ENCODE measurements at regions not wholly inside any gene's neighbourhood (a gene's known extent, or its start where the extent isn't known, plus 50 kb on each side); places are given as distances from the start of the nearest gene placed in this dataset.
A peak's percentile ranks its signal among the peaks of the same experiment; 100 is the strongest.

DNA sequence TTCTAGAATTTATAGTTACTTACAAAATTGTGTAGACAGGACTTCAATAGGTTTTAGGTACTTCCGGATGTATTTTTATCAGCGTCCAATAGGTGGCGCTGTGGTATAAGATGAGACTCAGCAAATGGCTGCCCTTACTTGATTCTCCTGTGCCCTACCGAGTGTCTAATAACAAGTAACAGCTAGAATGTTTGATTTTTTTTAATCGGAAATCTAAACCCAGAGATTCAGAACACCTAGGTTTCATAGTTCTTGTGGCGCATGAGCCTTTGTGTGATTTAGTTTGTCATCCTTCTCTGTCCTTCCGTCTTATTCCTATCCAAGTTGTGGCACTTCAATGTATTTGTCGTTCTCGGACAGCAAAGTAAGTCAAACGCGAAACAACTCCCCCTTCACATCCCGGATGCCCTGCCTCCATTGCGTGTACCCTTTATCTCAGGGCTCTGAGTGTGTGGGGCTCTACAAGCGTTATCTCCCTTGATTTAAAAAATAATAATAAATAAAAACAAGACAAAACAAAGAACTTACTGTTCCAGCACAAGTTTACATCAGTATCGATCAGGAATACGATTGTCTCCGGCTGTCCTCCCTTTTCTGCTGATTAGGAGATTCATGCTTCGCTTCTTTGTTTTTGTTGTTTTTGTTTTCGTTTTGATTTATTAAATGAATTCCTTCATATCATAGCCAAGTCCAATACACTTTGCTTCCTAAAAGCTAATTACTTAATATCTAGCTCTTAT is 50.7 kb upstream of the SLC30A5 start (continued):
- TF ChIP-seq, protein P1, sequence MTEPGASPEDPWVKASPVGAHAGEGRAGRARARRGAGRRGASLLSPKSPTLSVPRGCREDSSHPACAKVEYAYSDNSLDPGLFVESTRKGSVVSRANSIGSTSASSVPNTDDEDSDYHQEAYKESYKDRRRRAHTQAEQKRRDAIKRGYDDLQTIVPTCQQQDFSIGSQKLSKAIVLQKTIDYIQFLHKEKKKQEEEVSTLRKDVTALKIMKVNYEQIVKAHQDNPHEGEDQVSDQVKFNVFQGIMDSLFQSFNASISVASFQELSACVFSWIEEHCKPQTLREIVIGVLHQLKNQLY (CRISPR knock-in tag; IDR thresholded peaks at IDR 0.05), result no peak
- TF ChIP-seq ATM (IDR thresholded peaks at IDR 0.05; ENCODE audit: borderline replicate concordance), result no peak
- no peak for TF ChIP-seq ZMYM2 (CRISPR knock-in tag; IDR thresholded peaks at IDR 0.05)
- no peak for TF ChIP-seq GTF3A (CRISPR knock-in tag; conservative IDR thresholded peaks at IDR 0.05)
- no peak for TF ChIP-seq ZNF33A (CRISPR knock-in tag; IDR thresholded peaks at IDR 0.05; ENCODE audit: borderline replicate concordance)
- TF ChIP-seq, protein P2, sequence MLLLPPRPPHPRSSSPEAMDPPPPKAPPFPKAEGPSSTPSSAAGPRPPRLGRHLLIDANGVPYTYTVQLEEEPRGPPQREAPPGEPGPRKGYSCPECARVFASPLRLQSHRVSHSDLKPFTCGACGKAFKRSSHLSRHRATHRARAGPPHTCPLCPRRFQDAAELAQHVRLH (CRISPR knock-in tag; IDR thresholded peaks at IDR 0.05; ENCODE audit: borderline replicate concordance, low read depth), result peak; percentile 64; the same call in 1 of the 2 replicates
- TF ChIP-seq ARNT (IDR thresholded peaks at IDR 0.05), result no peak
- TF ChIP-seq, protein P3, sequence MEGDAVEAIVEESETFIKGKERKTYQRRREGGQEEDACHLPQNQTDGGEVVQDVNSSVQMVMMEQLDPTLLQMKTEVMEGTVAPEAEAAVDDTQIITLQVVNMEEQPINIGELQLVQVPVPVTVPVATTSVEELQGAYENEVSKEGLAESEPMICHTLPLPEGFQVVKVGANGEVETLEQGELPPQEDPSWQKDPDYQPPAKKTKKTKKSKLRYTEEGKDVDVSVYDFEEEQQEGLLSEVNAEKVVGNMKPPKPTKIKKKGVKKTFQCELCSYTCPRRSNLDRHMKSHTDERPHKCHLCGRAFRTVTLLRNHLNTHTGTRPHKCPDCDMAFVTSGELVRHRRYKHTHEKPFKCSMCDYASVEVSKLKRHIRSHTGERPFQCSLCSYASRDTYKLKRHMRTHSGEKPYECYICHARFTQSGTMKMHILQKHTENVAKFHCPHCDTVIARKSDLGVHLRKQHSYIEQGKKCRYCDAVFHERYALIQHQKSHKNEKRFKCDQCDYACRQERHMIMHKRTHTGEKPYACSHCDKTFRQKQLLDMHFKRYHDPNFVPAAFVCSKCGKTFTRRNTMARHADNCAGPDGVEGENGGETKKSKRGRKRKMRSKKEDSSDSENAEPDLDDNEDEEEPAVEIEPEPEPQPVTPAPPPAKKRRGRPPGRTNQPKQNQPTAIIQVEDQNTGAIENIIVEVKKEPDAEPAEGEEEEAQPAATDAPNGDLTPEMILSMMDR (CRISPR knock-in tag; IDR thresholded peaks at IDR 0.05), result peak; percentile 84
- no peak for TF ChIP-seq ZNF329 (CRISPR knock-in tag; IDR thresholded peaks at IDR 0.05; ENCODE audit: low read depth)
- TF ChIP-seq, protein P4, sequence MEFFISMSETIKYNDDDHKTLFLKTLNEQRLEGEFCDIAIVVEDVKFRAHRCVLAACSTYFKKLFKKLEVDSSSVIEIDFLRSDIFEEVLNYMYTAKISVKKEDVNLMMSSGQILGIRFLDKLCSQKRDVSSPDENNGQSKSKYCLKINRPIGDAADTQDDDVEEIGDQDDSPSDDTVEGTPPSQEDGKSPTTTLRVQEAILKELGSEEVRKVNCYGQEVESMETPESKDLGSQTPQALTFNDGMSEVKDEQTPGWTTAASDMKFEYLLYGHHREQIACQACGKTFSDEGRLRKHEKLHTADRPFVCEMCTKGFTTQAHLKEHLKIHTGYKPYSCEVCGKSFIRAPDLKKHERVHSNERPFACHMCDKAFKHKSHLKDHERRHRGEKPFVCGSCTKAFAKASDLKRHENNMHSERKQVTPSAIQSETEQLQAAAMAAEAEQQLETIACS (CRISPR knock-in tag; IDR thresholded peaks at IDR 0.05), result no peak
- TF ChIP-seq, protein P5, sequence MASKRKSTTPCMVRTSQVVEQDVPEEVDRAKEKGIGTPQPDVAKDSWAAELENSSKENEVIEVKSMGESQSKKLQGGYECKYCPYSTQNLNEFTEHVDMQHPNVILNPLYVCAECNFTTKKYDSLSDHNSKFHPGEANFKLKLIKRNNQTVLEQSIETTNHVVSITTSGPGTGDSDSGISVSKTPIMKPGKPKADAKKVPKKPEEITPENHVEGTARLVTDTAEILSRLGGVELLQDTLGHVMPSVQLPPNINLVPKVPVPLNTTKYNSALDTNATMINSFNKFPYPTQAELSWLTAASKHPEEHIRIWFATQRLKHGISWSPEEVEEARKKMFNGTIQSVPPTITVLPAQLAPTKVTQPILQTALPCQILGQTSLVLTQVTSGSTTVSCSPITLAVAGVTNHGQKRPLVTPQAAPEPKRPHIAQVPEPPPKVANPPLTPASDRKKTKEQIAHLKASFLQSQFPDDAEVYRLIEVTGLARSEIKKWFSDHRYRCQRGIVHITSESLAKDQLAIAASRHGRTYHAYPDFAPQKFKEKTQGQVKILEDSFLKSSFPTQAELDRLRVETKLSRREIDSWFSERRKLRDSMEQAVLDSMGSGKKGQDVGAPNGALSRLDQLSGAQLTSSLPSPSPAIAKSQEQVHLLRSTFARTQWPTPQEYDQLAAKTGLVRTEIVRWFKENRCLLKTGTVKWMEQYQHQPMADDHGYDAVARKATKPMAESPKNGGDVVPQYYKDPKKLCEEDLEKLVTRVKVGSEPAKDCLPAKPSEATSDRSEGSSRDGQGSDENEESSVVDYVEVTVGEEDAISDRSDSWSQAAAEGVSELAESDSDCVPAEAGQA (IDR thresholded peaks at IDR 0.05; ENCODE audit: low read depth), result no peak
- TF ChIP-seq, protein P5 (CRISPR knock-in tag; IDR thresholded peaks at IDR 0.05; ENCODE audit: borderline replicate concordance), result no peak
- TF ChIP-seq ZNF607 (CRISPR knock-in tag; IDR thresholded peaks at IDR 0.05; ENCODE audit: borderline replicate concordance), result no peak
- no peak for TF ChIP-seq ZSCAN20 (CRISPR knock-in tag; IDR thresholded peaks at IDR 0.05; ENCODE audit: borderline replicate concordance)
- TF ChIP-seq MATR3 (CRISPR knock-in tag; IDR thresholded peaks at IDR 0.05), result no peak
- TF ChIP-seq TAF1 (CRISPR knock-in tag; IDR thresholded peaks at IDR 0.05), result no peak
- TF ChIP-seq, protein P6, sequence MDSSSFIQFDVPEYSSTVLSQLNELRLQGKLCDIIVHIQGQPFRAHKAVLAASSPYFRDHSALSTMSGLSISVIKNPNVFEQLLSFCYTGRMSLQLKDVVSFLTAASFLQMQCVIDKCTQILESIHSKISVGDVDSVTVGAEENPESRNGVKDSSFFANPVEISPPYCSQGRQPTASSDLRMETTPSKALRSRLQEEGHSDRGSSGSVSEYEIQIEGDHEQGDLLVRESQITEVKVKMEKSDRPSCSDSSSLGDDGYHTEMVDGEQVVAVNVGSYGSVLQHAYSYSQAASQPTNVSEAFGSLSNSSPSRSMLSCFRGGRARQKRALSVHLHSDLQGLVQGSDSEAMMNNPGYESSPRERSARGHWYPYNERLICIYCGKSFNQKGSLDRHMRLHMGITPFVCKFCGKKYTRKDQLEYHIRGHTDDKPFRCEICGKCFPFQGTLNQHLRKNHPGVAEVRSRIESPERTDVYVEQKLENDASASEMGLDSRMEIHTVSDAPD (CRISPR knock-in tag; IDR thresholded peaks at IDR 0.05), result no peak
- no peak for TF ChIP-seq FIP1L1 (IDR thresholded peaks at IDR 0.05; ENCODE audit: borderline replicate concordance, insufficient read depth, low read depth, low read length)
- TF ChIP-seq GATA4 (IDR thresholded peaks at IDR 0.05; ENCODE audit: borderline replicate concordance, low read depth), result no peak

Measured in HepG2 (cell line).